HS-5 (cell line): ENCODE measurements at regions not wholly inside any gene's neighbourhood (a gene's known extent, or its start where the extent isn't known, plus 50 kb on each side); places are given as distances from the start of the nearest gene placed in this dataset.
A peak's percentile ranks its signal among the peaks of the same experiment; 100 is the strongest.

ENCODE experiments used
- DNase-seq: peaks from one replicate; pipeline ENCODE4 v3.0.0-alpha.2; 2012; ENCODE audit warnings: low read depth

GRCh38 chr3:113051787-113052186 lies 61.0 kb downstream of the GTPBP8 start:
- no peak for DNase-seq

DNA sequence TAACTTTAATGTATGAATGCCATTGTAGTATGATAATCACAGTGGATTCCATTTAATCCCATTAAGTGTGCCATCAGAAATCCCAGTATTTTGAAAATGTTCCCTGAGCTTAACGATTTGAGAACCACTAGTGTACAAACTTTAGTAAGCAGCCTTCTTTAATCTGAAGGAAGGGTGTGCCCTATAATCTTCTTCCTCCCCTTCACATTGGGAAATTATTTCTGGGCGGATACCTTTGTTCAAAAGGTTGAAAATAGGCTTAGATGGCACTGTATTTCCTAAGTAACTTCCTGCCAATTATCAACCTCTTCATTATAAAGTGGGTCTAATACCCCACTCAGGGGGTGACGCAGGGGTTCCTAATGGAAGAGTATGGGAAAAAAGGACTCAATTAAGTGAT lies 62.4 kb downstream of the GTPBP8 start:
- DNase-seq: no peak

DNA sequence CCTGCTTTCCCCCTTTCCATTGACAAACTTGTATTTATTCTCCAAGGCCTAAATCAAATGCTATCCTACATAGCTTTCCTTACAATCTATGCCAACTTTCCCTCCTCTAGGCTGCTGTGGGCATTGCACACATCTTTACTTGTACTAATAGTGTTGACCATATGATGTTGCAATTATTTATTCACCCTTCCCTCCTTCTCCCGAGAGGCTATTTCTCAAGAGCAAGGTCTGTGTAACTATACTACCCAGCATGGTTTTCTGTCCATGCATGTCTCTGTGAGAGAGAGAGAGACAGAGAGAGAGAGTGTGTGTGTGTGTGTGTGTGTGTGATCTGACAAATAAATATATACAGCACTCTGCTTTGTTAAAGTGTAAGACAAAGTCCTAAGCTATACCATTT lies 63.8 kb downstream of the GTPBP8 start:
- DNase-seq: no peak

GRCh38 chr3:113055201-113055600 lies 64.4 kb downstream of the GTPBP8 start:
- no peak for DNase-seq

GRCh38 chr3:113055961-113056360 lies 65.2 kb downstream of the GTPBP8 start:
- no peak for DNase-seq

DNA sequence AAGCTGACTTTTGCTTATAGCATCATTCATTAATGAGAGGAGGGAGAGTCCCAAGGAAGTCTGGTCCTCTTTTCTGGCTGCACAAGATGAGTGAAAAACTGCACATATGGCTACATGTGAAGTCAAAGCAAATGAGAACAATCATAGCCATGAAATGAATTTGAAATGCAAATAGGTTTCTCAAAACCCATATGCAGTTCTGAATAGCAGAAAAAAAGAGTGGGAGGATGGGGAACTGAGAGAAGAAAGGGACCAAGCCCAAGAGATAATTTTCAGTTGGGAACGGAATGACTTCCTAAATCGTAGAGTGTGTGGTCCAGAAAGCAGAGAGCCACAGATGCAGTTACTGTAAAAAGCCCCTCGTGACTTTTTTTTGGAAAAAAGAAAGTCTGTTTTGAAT lies 66.3 kb downstream of the GTPBP8 start:
- DNase-seq: no peak

GRCh38 chr3:113058188-113058587 lies 67.4 kb downstream of the GTPBP8 start:
- no peak for DNase-seq

DNA sequence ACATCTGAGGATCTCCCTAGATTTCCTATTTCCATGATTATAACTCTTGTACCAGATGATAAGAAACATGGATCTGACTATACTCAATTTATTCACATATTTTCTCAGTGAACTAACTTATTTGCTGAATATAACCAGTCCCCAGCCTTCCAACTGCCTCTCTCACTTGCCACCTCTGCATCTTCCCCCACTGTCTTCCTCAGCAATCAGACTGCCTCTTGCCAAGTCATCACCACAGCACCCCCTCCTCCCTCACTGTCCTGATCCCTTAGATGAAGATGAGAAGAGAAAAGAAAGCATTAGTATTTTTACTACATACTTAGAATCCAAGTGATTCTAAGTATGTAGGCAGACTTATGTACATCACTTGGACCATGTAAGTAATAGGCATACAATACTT lies 71.9 kb downstream of the GTPBP8 start:
- no peak for DNase-seq

- DNase-seq: no peak
Observed at GRCh38 chr3:113063126-113063894, 72.5 kb downstream of the GTPBP8 start.

DNA sequence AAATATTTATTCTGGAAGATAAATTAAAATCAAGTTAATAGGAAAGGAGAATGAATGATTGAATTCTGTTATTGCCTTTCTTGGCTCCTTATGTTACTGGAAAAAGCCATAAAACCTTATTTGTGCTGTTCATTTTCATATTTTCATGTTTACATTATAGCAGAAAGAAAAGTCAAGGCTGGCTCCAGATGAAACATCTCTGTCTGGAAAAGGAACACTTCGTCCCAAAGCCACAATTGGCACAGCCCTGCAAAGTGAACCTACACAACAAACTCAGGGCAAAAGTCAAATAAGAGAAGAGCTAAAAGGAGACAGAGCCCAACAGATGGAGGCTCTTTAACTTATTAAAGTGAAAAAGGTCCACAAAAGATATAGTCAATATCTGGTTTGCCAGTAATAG lies 73.4 kb downstream of the GTPBP8 start:
- no peak for DNase-seq

- no peak for DNase-seq
Observed at GRCh38 chr3:113065336-113065735, 74.6 kb downstream of the GTPBP8 start.

DNA sequence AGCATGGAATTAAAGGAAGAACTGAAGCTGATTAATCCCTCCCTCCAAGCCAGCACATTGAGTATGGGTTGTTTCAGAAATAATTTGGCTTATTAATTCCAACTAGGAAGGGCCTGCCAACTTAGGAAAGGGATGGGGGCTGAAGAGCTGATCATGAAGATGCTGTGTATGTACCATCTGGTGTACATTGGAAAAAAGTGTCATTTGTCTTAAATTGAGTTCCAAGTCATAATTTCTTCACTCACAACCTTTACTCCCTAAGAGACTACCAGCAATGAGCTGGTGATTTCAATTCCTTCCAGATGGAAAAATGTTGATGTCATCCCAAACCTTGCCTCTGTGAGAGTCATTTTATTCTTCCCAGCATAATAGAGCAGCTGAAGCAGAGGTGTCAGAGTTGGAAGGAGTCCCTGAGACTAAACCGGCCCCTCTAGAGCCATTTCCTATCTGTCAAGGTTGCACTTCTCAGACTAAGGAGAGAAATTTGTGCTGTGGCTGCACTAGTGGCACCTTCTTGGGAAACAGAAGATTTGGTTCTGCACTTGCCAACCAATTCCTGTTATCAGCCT lies 79.4 kb downstream of the GTPBP8 start:
- DNase-seq: no peak

GRCh38 chr3:113070681-113071113 lies 79.9 kb downstream of the GTPBP8 start:
- DNase-seq: no peak

- no peak for DNase-seq
Observed at GRCh38 chr3:113075588-113075987, 84.8 kb downstream of the GTPBP8 start.

GRCh38 chr3:113079218-113079961 lies 88.6 kb downstream of the GTPBP8 start:
- no peak for DNase-seq

- DNase-seq: peak; percentile 80
Observed at GRCh38 chr3:113084777-113085176, 94.0 kb downstream of the GTPBP8 start.

DNA sequence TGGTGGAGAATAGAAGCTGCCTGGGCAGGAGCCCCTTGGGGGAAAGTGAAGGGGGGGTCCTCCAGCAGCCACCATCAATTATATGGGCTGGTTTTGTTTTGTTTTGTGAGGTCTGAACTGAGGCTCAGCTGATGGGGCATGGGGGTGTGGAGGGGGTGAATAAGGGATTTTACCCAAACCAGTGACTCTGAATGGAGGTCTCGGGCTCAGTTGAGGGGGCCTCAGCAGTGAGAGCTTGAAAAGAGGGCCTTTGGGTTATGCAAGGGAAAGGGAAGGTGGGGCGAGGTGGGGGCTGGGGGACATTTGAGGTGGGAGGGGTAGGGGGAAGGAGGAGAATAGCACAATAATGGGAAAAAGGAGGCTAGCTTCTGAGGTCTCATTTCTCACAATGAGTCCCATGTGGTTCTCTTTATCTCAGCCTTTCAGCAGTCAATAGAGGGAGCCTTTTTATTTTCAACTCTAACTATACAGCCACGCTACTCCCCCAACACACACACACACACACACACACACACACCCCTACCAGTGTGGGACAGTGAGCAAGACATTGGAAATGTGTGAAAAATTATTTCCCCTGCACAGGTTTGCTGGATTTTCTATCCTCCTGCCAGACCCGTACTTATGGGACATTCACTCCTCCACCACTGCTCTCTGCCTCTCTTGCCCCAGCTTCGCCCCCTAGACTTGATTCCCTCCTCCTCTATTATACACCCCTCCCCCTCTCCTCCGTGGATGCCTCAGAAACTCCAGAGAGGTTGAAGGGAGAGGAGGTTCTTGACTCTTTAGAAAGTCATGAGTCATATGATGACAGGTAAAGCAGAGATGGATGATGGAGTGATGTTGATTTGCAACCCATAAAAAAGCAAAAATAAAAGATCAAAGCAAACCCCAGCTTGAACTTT lies 96.0 kb downstream of the GTPBP8 start:
- DNase-seq: no peak

DNA sequence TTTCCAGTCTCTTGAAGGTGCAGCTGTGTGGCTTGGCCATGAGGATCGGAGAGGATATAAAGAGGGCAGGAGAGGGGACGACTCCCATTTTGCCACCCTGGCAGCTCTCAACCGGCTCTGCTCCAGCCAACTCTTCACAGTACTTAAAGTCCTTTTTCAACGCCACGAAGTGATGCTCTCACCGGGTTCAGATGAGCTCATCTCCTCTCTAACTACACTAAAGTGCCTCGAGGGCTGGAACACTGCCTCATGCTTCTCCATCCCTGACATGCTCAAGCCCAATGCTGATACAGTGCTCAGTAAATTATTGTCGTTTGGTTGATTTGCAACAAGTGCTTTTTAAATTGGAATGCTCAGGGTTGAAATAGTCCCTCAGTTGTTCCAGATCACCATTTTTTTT lies 97.8 kb downstream of the GTPBP8 start:
- no peak for DNase-seq

GRCh38 chr3:113091417-113091816 lies 100.6 kb downstream of the GTPBP8 start:
- DNase-seq: no peak

- no peak for DNase-seq
Observed at GRCh38 chr3:113092746-113093145, 102.0 kb downstream of the GTPBP8 start.

DNA sequence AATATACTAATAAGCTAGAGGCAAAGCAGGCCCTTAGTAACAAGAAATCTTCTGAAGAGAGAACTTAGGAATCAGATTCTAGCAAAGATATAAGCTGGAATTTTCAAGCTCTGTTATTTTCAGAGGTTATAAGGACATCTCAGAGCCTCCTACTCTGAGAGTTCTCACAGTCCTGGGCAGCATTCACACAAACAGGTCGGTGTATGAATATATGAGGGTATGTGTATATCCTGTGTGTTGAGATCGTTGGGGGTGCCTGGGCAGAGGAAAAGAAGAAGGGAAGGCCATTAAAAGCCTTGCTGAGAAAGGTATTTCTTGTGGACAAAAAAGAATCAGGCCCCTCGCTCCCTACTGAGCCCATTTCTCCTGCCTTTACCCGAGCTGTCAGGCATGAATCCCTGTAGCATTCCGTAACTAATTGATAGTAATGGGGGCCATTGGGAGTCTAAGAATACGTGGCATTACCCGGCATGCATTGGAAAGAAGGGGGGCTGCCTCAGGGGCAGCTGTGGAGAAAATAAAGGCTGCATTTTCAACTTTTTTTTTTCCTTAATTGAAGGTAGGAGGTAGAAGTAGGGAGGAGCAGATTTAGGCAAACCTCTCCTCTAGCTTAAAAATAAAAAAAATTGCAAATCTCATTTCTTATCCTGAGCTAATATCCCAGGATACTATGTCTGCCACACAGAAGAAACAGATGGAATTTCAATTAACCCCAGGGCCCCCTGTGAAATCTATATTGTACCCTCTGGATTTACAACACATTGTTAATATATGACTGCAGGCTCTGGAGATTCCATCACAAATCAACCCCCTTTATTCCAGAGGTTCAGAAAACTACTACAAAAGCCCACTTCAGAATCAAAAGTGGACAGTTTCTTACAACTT lies 103.8 kb downstream of the GTPBP8 start:
- no peak for DNase-seq
